ENCODE measurements at regions not wholly inside any gene's neighbourhood (a gene's known extent, or its start where the extent isn't known, plus 50 kb on each side); places are given as distances from the start of the nearest gene placed in this dataset.

- TF ChIP-seq, protein P1, sequence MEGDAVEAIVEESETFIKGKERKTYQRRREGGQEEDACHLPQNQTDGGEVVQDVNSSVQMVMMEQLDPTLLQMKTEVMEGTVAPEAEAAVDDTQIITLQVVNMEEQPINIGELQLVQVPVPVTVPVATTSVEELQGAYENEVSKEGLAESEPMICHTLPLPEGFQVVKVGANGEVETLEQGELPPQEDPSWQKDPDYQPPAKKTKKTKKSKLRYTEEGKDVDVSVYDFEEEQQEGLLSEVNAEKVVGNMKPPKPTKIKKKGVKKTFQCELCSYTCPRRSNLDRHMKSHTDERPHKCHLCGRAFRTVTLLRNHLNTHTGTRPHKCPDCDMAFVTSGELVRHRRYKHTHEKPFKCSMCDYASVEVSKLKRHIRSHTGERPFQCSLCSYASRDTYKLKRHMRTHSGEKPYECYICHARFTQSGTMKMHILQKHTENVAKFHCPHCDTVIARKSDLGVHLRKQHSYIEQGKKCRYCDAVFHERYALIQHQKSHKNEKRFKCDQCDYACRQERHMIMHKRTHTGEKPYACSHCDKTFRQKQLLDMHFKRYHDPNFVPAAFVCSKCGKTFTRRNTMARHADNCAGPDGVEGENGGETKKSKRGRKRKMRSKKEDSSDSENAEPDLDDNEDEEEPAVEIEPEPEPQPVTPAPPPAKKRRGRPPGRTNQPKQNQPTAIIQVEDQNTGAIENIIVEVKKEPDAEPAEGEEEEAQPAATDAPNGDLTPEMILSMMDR (IDR thresholded peaks at IDR 0.05; ENCODE audit: poor library complexity): no peak
- TF ChIP-seq EZH2 (IDR thresholded peaks at IDR 0.05; ENCODE audit: borderline replicate concordance): no peak
Observed at GRCh38 chr2:62593825-62594224, 87.8 kb upstream of the TMEM17 start.

Data from hepatocyte (in vitro differentiated cells).